Activated naive CD8-positive, alpha-beta T cell treated with anti-CD3 and anti-CD28 coated beads, Interleukin-2, amount 10 ng/mL, durations not matched to agents 7 days and 5 days (primary cell): ENCODE measurements at regions not wholly inside any gene's neighbourhood (a gene's known extent, or its start where the extent isn't known, plus 50 kb on each side); places are given as distances from the start of the nearest gene placed in this dataset.
"Not testable (repeated sequence)": the region's sequence is repeated elsewhere in the genome, so short reads cannot be mapped to it uniquely, and the experiment has no call there.

Experiments used
- ATAC-seq: fragments of 150-1000 bp; cut with Tn5 transposase; one replicate; pipeline ENCODE4 v1.10.0; 2021; ENCODE audit warnings: low read depth, moderate library complexity
- POLR2A ChIA-PET: fragments of 350-600 bp; sonication (Branson Sonifier 250); formaldehyde crosslinking; loops from one replicate; lab custom pipeline; 2021; ENCODE audit warnings: antibody characterized with exemption; lab: Charles Lee
- DNase-seq: peaks from one replicate; pipeline ENCODE4 v3.0.0; 2021
- H3K27ac Mint-ChIP-seq: one replicate; pipeline ENCODE4 v1.8.0; 2022; ENCODE audit warnings: mild to moderate bottlenecking, mixed read lengths
- H3K27me3 Mint-ChIP-seq: one replicate; pipeline ENCODE4 v1.8.0; 2022; ENCODE audit warnings: mild to moderate bottlenecking, moderate library complexity, mixed read lengths
- H3K36me3 Mint-ChIP-seq: one replicate; pipeline ENCODE4 v1.8.0; 2021; ENCODE audit warnings: mild to moderate bottlenecking, mixed read lengths
- H3K4me1 Mint-ChIP-seq: one replicate; pipeline ENCODE4 v1.8.0; 2021; ENCODE audit warnings: mixed read lengths
- H3K4me3 Mint-ChIP-seq: one replicate; pipeline ENCODE4 v1.8.0; 2022; ENCODE audit warnings: mild to moderate bottlenecking, moderate library complexity, mixed read lengths
- H3K9me3 Mint-ChIP-seq: one replicate; pipeline ENCODE4 v1.8.0; 2021; ENCODE audit warnings: mixed read lengths

GRCh38 chr2:8126783-8127182, 555.1 kb upstream of the ID2 start:
- Mint-ChIP-seq H3K4me3 (no peak overlapping the region), H3K36me3 (peaks cover 2% of the 10 kb centered on the region), H3K4me1 (no peaks in the 10 kb centered on the region), H3K27me3 (peaks cover 6% of the 10 kb centered on the region), H3K9me3 (peaks cover 2% of the 10 kb centered on the region), H3K27ac (no peak overlapping the region)
- POLR2A ChIA-PET, result no interaction called here
- DNase-seq (no peak), ATAC-seq (no peak)

- H3K27me3 Mint-ChIP-seq, H3K36me3 Mint-ChIP-seq, H3K4me3 Mint-ChIP-seq, DNase-seq, H3K9me3 Mint-ChIP-seq, ATAC-seq, H3K27ac Mint-ChIP-seq, POLR2A ChIA-PET, H3K4me1 Mint-ChIP-seq: not testable (repeated sequence)
These were observed 550.4 kb upstream of the ID2 start for GRCh38 chr2:8131423-8131822.

GRCh38 chr2:8132351-8132831, 549.5 kb upstream of the ID2 start:
- POLR2A ChIA-PET, result no interaction called here
- Mint-ChIP-seq H3K9me3 (peaks cover 2% of the 10 kb centered on the region), H3K27ac (no peak overlapping the region), H3K27me3 (peaks cover 9% of the 10 kb centered on the region), H3K4me3 (no peak overlapping the region), H3K36me3 (peaks cover 4% of the 10 kb centered on the region), H3K4me1 (peaks cover 3% of the 10 kb centered on the region)
- ATAC-seq, result no peak
- DNase-seq, result no peak

GRCh38 chr2:8132879-8133278, 549.0 kb upstream of the ID2 start:
- Mint-ChIP-seq H3K9me3 (peaks cover 2% of the 10 kb centered on the region), H3K27ac (no peak overlapping the region), H3K27me3 (peaks cover 9% of the 10 kb centered on the region), H3K4me3 (no peak overlapping the region), H3K4me1 (peaks cover 3% of the 10 kb centered on the region), H3K36me3 (peaks cover 4% of the 10 kb centered on the region)
- POLR2A ChIA-PET, result no interaction called here
- ATAC-seq (no peak), DNase-seq (no peak)

- peaks cover 4% of the 10 kb centered on the region for H3K36me3 Mint-ChIP-seq
- ATAC-seq (no peak), DNase-seq (no peak)
- POLR2A ChIA-PET, result no interaction called here
- H3K4me1 Mint-ChIP-seq, result peaks cover 3% of the 10 kb centered on the region
- peaks cover 2% of the 10 kb centered on the region for H3K9me3 Mint-ChIP-seq
- H3K27ac Mint-ChIP-seq, result no peak overlapping the region
- H3K4me3 Mint-ChIP-seq, result no peak overlapping the region
- H3K27me3 Mint-ChIP-seq, result peaks cover 9% of the 10 kb centered on the region
These were observed 548.5 kb upstream of the ID2 start for GRCh38 chr2:8133363-8133762.

- H3K27me3 Mint-ChIP-seq, result peaks cover 7% of the 10 kb centered on the region
- DNase-seq, result no peak
- H3K9me3 Mint-ChIP-seq, result peaks cover 5% of the 10 kb centered on the region
- H3K4me3 Mint-ChIP-seq, result no peak overlapping the region
- peaks cover 6% of the 10 kb centered on the region for H3K4me1 Mint-ChIP-seq
- ATAC-seq, result no peak
- POLR2A ChIA-PET, result no interaction called here
- H3K27ac Mint-ChIP-seq, result no peak overlapping the region
- peaks cover 4% of the 10 kb centered on the region for H3K36me3 Mint-ChIP-seq
These were observed 547.9 kb upstream of the ID2 start for GRCh38 chr2:8133913-8134472.

GRCh38 chr2:8134473-8134932, 547.4 kb upstream of the ID2 start:
- no peak overlapping the region for H3K4me3 Mint-ChIP-seq
- H3K36me3 Mint-ChIP-seq, result peaks cover 4% of the 10 kb centered on the region
- no peak for ATAC-seq
- H3K27me3 Mint-ChIP-seq, result peaks cover 7% of the 10 kb centered on the region
- peaks cover 6% of the 10 kb centered on the region for H3K4me1 Mint-ChIP-seq
- DNase-seq, result no peak
- H3K27ac Mint-ChIP-seq, result no peak overlapping the region
- H3K9me3 Mint-ChIP-seq, result peaks cover 5% of the 10 kb centered on the region
- POLR2A ChIA-PET, result no interaction called here

- ATAC-seq, result no peak
- Mint-ChIP-seq H3K4me3 (no peak overlapping the region), H3K4me1 (peaks cover 10% of the 10 kb centered on the region), H3K9me3 (peaks cover 5% of the 10 kb centered on the region), H3K27ac (no peak overlapping the region), H3K27me3 (peaks cover 7% of the 10 kb centered on the region), H3K36me3 (peaks cover 4% of the 10 kb centered on the region)
- no peak for DNase-seq
- POLR2A ChIA-PET, result no interaction called here
These were observed 546.7 kb upstream of the ID2 start for GRCh38 chr2:8134985-8135682.

- Mint-ChIP-seq H3K4me1 (peaks cover 10% of the 10 kb centered on the region), H3K27me3 (peaks cover 14% of the 10 kb centered on the region), H3K36me3 (peaks cover 4% of the 10 kb centered on the region), H3K4me3 (no peak overlapping the region), H3K9me3 (peaks cover 5% of the 10 kb centered on the region), H3K27ac (no peak overlapping the region)
- ATAC-seq (no peak), DNase-seq (no peak)
- POLR2A ChIA-PET, result no interaction called here
These were observed 544.1 kb upstream of the ID2 start for GRCh38 chr2:8137801-8138200.

- no peak for DNase-seq
- H3K4me1 Mint-ChIP-seq, result peaks cover 10% of the 10 kb centered on the region
- peaks cover 15% of the 10 kb centered on the region for H3K27me3 Mint-ChIP-seq
- POLR2A ChIA-PET, result no interaction called here
- H3K9me3 Mint-ChIP-seq, result peaks cover 5% of the 10 kb centered on the region
- no peak for ATAC-seq
- no peak overlapping the region for H3K27ac Mint-ChIP-seq
- peaks cover 4% of the 10 kb centered on the region for H3K36me3 Mint-ChIP-seq
- no peak overlapping the region for H3K4me3 Mint-ChIP-seq
These were observed 543.3 kb upstream of the ID2 start for GRCh38 chr2:8138525-8138922.

- DNase-seq (no peak), ATAC-seq (no peak)
- Mint-ChIP-seq H3K27me3 (peaks cover 15% of the 10 kb centered on the region), H3K9me3 (peaks cover 5% of the 10 kb centered on the region), H3K27ac (no peak overlapping the region), H3K36me3 (peaks cover 4% of the 10 kb centered on the region), H3K4me3 (no peak overlapping the region), H3K4me1 (peaks cover 10% of the 10 kb centered on the region)
- POLR2A ChIA-PET, result no interaction called here
These were observed 542.8 kb upstream of the ID2 start for GRCh38 chr2:8138923-8139667.

- peaks cover 5% of the 10 kb centered on the region for H3K9me3 Mint-ChIP-seq
- ATAC-seq (no peak), DNase-seq (no peak)
- POLR2A ChIA-PET, result no interaction called here
- peaks cover 15% of the 10 kb centered on the region for H3K27me3 Mint-ChIP-seq
- peaks cover 4% of the 10 kb centered on the region for H3K36me3 Mint-ChIP-seq
- H3K27ac Mint-ChIP-seq, result no peak overlapping the region
- no peak overlapping the region for H3K4me3 Mint-ChIP-seq
- peaks cover 14% of the 10 kb centered on the region for H3K4me1 Mint-ChIP-seq
These were observed 542.1 kb upstream of the ID2 start for GRCh38 chr2:8139668-8140200.

GRCh38 chr2:8141079-8141707, 540.7 kb upstream of the ID2 start:
- Mint-ChIP-seq H3K4me1 (peaks cover 12% of the 10 kb centered on the region), H3K27ac (no peak overlapping the region), H3K4me3 (no peak overlapping the region), H3K9me3 (peaks cover 5% of the 10 kb centered on the region), H3K36me3 (no peaks in the 10 kb centered on the region), H3K27me3 (peaks cover 12% of the 10 kb centered on the region)
- POLR2A ChIA-PET, result no interaction called here
- ATAC-seq (no peak), DNase-seq (no peak)
